ENCODE measurements at regions not wholly inside any gene's neighbourhood (a gene's known extent, or its start where the extent isn't known, plus 50 kb on each side); places are given as distances from the start of the nearest gene placed in this dataset.

- no peaks in the 10 kb centered on the region for H3K27me3 ChIP-seq (ENCODE audit: low read length)
- H3K36me3 ChIP-seq (ENCODE audit: low read length): no peaks in the 10 kb centered on the region
- no peaks in the 10 kb centered on the region for H4K20me1 ChIP-seq (ENCODE audit: low read depth, low read length)
- no peak overlapping the region for H3K4me3 ChIP-seq (ENCODE audit: insufficient read depth, low read length, poor library complexity, severe bottlenecking)
- no peaks in the 10 kb centered on the region for H3K9me3 ChIP-seq (ENCODE audit: insufficient read depth, low read length)
- no peaks in the 10 kb centered on the region for H3F3A ChIP-seq (ENCODE audit: insufficient read depth)
- H3K4me2 ChIP-seq (ENCODE audit: low read depth, low read length, poor library complexity, severe bottlenecking): no peak overlapping the region
- no peak overlapping the region for H3K9ac ChIP-seq (ENCODE audit: low read length)
- no peaks in the 10 kb centered on the region for H3K79me2 ChIP-seq (ENCODE audit: insufficient read depth, low read length)
- no peaks in the 10 kb centered on the region for H3K9me2 ChIP-seq (replicated peaks; ENCODE audit: insufficient read depth, low read length)
- TF ChIP-seq, protein P1, sequence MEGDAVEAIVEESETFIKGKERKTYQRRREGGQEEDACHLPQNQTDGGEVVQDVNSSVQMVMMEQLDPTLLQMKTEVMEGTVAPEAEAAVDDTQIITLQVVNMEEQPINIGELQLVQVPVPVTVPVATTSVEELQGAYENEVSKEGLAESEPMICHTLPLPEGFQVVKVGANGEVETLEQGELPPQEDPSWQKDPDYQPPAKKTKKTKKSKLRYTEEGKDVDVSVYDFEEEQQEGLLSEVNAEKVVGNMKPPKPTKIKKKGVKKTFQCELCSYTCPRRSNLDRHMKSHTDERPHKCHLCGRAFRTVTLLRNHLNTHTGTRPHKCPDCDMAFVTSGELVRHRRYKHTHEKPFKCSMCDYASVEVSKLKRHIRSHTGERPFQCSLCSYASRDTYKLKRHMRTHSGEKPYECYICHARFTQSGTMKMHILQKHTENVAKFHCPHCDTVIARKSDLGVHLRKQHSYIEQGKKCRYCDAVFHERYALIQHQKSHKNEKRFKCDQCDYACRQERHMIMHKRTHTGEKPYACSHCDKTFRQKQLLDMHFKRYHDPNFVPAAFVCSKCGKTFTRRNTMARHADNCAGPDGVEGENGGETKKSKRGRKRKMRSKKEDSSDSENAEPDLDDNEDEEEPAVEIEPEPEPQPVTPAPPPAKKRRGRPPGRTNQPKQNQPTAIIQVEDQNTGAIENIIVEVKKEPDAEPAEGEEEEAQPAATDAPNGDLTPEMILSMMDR (IDR thresholded peaks at IDR 0.05; ENCODE audit: insufficient read depth, low read length, poor library complexity, severe bottlenecking): no peak
- TF ChIP-seq EZH2phosphoT487 (conservative IDR thresholded peaks at IDR 0.05; ENCODE audit: low read length): no peak
- no peak overlapping the region for H3K27ac ChIP-seq (ENCODE audit: low read depth, low read length)
- no peak overlapping the region for H2AFZ ChIP-seq (ENCODE audit: low read depth, low read length, severe bottlenecking)
These were observed 299.1 kb downstream of the PAX3 start for GRCh38 chr2:221999717-222000116.

- H3K27me3 ChIP-seq (ENCODE audit: low read length): no peaks in the 10 kb centered on the region
- H3K27ac ChIP-seq (ENCODE audit: low read depth, low read length): no peak overlapping the region
- TF ChIP-seq, protein P1 (IDR thresholded peaks at IDR 0.05; ENCODE audit: insufficient read depth, low read length, poor library complexity, severe bottlenecking): no peak
- no peak for TF ChIP-seq EZH2phosphoT487 (conservative IDR thresholded peaks at IDR 0.05; ENCODE audit: low read length)
These were observed 299.6 kb downstream of the PAX3 start for GRCh38 chr2:221999166-221999565.

GRCh38 chr2:221997683-221998082 is 301.1 kb downstream of the PAX3 start:
- Histone ChIP-seq H3K27ac (ENCODE audit: low read depth, low read length) (no peak overlapping the region), H3K79me2 (ENCODE audit: insufficient read depth, low read length) (no peaks in the 10 kb centered on the region), H3K9me3 (ENCODE audit: insufficient read depth, low read length) (no peaks in the 10 kb centered on the region), H3F3A (ENCODE audit: insufficient read depth) (no peaks in the 10 kb centered on the region), H3K9ac (ENCODE audit: low read length) (no peak overlapping the region), H3K4me3 (ENCODE audit: insufficient read depth, low read length, poor library complexity, severe bottlenecking) (no peak overlapping the region), H4K20me1 (ENCODE audit: low read depth, low read length) (no peaks in the 10 kb centered on the region), H3K27me3 (ENCODE audit: low read length) (no peaks in the 10 kb centered on the region), H3K36me3 (ENCODE audit: low read length) (no peaks in the 10 kb centered on the region), H3K4me2 (ENCODE audit: low read depth, low read length, poor library complexity, severe bottlenecking) (no peak overlapping the region), H3K9me2 (replicated peaks; ENCODE audit: insufficient read depth, low read length) (no peaks in the 10 kb centered on the region), H2AFZ (ENCODE audit: low read depth, low read length, severe bottlenecking) (no peak overlapping the region)
- no peak for TF ChIP-seq EZH2phosphoT487 (conservative IDR thresholded peaks at IDR 0.05; ENCODE audit: low read length)
- TF ChIP-seq, protein P1 (IDR thresholded peaks at IDR 0.05; ENCODE audit: insufficient read depth, low read length, poor library complexity, severe bottlenecking): no peak

More at GRCh38 chr2:221999166-221999565, 299.6 kb downstream of the PAX3 start:
- Histone ChIP-seq H3K9me2 (replicated peaks; ENCODE audit: insufficient read depth, low read length) (no peaks in the 10 kb centered on the region), H3K9me3 (ENCODE audit: insufficient read depth, low read length) (no peaks in the 10 kb centered on the region), H3K79me2 (ENCODE audit: insufficient read depth, low read length) (no peaks in the 10 kb centered on the region), H2AFZ (ENCODE audit: low read depth, low read length, severe bottlenecking) (no peak overlapping the region), H3K4me3 (ENCODE audit: insufficient read depth, low read length, poor library complexity, severe bottlenecking) (no peak overlapping the region), H3F3A (ENCODE audit: insufficient read depth) (no peaks in the 10 kb centered on the region), H3K9ac (ENCODE audit: low read length) (no peak overlapping the region), H3K36me3 (ENCODE audit: low read length) (no peaks in the 10 kb centered on the region), H3K4me2 (ENCODE audit: low read depth, low read length, poor library complexity, severe bottlenecking) (no peak overlapping the region), H4K20me1 (ENCODE audit: low read depth, low read length) (no peaks in the 10 kb centered on the region)
